ENCODE measurements at regions not wholly inside any gene's neighbourhood (a gene's known extent, or its start where the extent isn't known, plus 50 kb on each side); places are given as distances from the start of the nearest gene placed in this dataset.

GRCh38 chr5:8457187-8458037 is 588.5 kb downstream of the MTRR start (continued):
- TF ChIP-seq ZHX1 (CRISPR knock-in tag; IDR thresholded peaks at IDR 0.05; ENCODE audit: low read depth), result no peak
- TF ChIP-seq ARNT2 (CRISPR knock-in tag; IDR thresholded peaks at IDR 0.05; ENCODE audit: low read depth), result no peak; the same call in 1 of the 2 replicates
- no peak for TF ChIP-seq TCF7 (IDR thresholded peaks at IDR 0.05; ENCODE audit: low read depth)
- TF ChIP-seq CHD4 (IDR thresholded peaks at IDR 0.05; ENCODE audit: borderline replicate concordance, low read length), result no peak
- TF ChIP-seq HNRNPL (IDR thresholded peaks at IDR 0.05; ENCODE audit: low read depth, low read length), result no peak
- 0 out of 2 replicates have a peak, but pooled peaks have one; percentile 28 for TF ChIP-seq RARG (CRISPR knock-in tag; IDR thresholded peaks at IDR 0.05; ENCODE audit: low read depth)
- TF ChIP-seq SMYD3 (CRISPR knock-in tag; IDR thresholded peaks at IDR 0.05), result no peak
- TF ChIP-seq ZSCAN29 (CRISPR knock-in tag; conservative IDR thresholded peaks at IDR 0.05), result no peak
- peak; percentile 92 for TF ChIP-seq NFE2 (CRISPR knock-in tag; IDR thresholded peaks at IDR 0.05)
- 0 out of 2 replicates have a peak, but pooled peaks have one; percentile 63 for TF ChIP-seq PRMT3 (CRISPR knock-in tag; IDR thresholded peaks at IDR 0.05; ENCODE audit: borderline replicate concordance, low read depth)
- no peak for TF ChIP-seq MLLT10 (CRISPR knock-in tag; IDR thresholded peaks at IDR 0.05)
- TF ChIP-seq ZBTB39 (CRISPR knock-in tag; IDR thresholded peaks at IDR 0.05), result no peak
- TF ChIP-seq REXO4 (CRISPR knock-in tag; IDR thresholded peaks at IDR 0.05; ENCODE audit: borderline replicate concordance), result no peak
- TF ChIP-seq TBP (CRISPR knock-in tag; IDR thresholded peaks at IDR 0.05), result no peak
- no peak for TF ChIP-seq ZMYM2 (CRISPR knock-in tag; IDR thresholded peaks at IDR 0.05)
- TF ChIP-seq FOXO1 (CRISPR knock-in tag; IDR thresholded peaks at IDR 0.05), result no peak
- TF ChIP-seq MXD4 (CRISPR knock-in tag; IDR thresholded peaks at IDR 0.05), result 0 out of 2 replicates have a peak, but pooled peaks have one; percentile 63
- TF ChIP-seq ZBTB4 (CRISPR knock-in tag; IDR thresholded peaks at IDR 0.05; ENCODE audit: borderline replicate concordance), result no peak
